GM10266 (cell line): ENCODE measurements at regions not wholly inside any gene's neighbourhood (a gene's known extent, or its start where the extent isn't known, plus 50 kb on each side); places are given as distances from the start of the nearest gene placed in this dataset.
"Not testable (repeated sequence)": the region's sequence is repeated elsewhere in the genome, so short reads cannot be mapped to it uniquely, and the experiment has no call there.

Experiments
- DNase-seq: peaks from one replicate; pipeline ENCODE4 v3.0.0; 2012; ENCODE audit errors: extremely low spot score
- CTCF ChIP-seq: IDR thresholded peaks from 2 replicates; pipeline ENCODE4 v1.5.1; 2012; ENCODE audit warnings: mild to moderate bottlenecking, low read depth; ENCODE audit not compliant: control insufficient read depth, insufficient read depth; ENCODE audit errors: missing control alignments

DNA sequence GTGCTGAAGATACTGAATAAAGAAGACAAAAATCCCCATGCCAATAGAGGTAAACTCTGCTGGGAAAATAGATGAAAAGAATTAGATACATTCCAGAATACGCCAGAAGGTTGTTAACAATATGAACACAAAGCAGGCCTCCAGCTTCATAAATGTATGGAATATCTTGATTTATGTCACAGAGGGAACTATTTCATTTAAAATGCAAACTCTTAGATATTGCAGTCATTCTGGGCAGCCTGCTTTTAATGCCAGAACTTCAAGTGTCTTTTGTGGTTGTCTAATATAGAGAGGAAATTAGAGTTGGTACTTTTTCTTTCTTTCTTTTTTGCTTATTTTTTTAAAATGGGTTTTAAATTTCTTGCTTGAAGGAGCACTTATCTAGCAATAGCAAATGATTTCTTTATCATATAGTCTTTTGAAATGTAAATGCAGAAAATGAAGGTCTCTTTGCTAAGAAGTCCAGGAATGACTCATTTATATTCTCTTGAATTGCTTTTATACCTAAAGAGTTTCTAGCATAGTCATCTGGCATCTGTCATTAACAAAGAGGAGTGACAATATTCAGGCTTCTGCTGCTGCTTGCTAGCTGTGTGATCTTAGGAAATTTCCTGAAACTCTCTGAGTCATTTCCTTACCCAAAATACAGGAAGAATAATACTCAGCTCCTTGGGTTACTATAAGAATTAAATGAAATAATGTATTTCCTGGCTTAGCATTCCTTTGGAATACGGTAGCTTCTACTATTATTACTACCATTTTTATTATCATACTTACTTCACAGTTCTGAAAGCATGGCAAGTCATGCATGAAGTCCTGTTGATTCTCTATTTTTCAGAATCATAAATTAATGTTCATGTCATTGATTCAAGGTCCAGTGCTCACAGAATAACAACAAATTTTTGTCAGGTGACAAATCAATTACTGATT is 527.6 kb downstream of the DIPK2A start:
- DNase-seq, result no peak
- TF ChIP-seq CTCF, result no peak

GRCh38 chr3:144501467-144501866 is 529.8 kb downstream of the DIPK2A start:
- no peak for TF ChIP-seq CTCF
- DNase-seq, result no peak

DNA sequence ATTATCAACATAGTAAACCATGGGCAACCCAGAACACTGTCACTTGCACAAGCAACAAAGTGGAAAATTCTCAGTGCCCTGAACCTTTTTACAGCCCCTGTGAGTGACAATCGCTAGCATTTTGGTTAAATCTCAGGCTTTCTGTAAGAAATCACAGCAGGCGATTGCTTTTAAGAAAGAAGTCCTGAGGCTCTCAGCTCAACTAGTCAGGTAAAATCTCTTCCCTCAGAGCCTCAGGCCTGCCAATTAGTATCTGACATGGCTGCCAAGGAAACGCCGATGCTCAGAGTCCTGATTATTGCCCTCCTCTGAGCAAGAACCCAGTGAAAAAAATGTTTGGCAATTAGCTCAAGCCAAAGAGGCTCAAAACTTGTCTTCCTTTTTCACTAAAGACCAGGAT is 530.8 kb downstream of the DIPK2A start:
- DNase-seq, result no peak
- TF ChIP-seq CTCF, result no peak

DNA sequence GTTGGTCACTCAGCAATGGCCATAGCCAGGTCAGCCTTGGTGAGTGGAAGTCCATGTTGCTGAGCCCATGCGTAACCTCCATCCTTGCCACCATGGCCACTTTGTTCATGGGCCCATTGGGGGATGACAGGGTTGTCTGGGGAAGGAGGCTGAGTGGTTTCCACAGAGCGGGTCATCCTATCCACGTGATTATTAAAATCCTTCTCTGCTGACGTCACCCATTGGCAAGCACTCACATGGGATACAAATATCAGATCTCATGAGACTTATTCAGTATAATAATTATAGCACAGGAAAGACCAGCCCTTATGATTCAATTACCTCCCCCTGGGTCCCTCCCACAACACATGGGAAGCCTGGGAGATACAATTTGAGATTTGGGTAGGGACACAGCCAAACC is 534.8 kb downstream of the DIPK2A start:
- not testable (repeated sequence) for DNase-seq

DNA sequence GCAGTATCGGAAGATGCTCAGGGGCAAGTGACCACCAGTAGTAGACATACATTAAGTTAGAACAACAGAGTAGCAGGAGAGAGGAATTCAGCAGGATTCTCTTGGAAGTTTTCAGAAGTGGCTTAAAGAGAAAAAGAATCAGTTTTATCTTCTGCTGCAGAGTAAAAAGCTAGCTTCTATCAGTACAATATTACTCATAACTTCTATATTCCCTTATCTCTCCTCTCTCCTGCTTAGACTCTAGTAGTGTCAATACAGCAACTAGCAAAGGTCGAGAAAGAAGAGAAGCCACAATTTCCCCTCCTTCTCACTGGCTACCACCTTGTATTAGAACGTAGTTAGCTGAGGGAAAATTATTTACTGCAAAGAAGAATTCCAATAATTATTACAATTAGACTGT is 539.7 kb downstream of the DIPK2A start:
- no peak for DNase-seq
- TF ChIP-seq CTCF, result no peak

GRCh38 chr3:144516026-144516425 is 544.4 kb downstream of the DIPK2A start:
- no peak for TF ChIP-seq CTCF
- no peak for DNase-seq

GRCh38 chr3:144516589-144516988 is 545.0 kb downstream of the DIPK2A start:
- no peak for TF ChIP-seq CTCF
- no peak for DNase-seq
